ENCODE measurements at regions not wholly inside any gene's neighbourhood (a gene's known extent, or its start where the extent isn't known, plus 50 kb on each side); places are given as distances from the start of the nearest gene placed in this dataset.

- TF ChIP-seq CTCF (IDR thresholded peaks at IDR 0.05), result no peak
- TF ChIP-seq POLR2AphosphoS5 (IDR thresholded peaks at IDR 0.05), result no peak
These were observed 285.6 kb downstream of the SHOX start for GRCh38 chrX:916230-916599.

All from esophagus muscularis mucosa (tissue), 3 donors.